HEK293T (cell line): ENCODE measurements at regions not wholly inside any gene's neighbourhood (a gene's known extent, or its start where the extent isn't known, plus 50 kb on each side); places are given as distances from the start of the nearest gene placed in this dataset.

Experiments
- ELF4 ChIP-seq: fragments of 450-650 bp; IDR thresholded peaks from 2 replicates; pipeline ENCODE4 v1.6.1; 2017; ENCODE audit warnings: antibody characterized with exemption
- SP1 ChIP-seq: fragments of 450-650 bp; IDR thresholded peaks from 2 replicates; pipeline ENCODE4 v1.6.1; 2017
- SUZ12 ChIP-seq: fragments of 450-650 bp; IDR thresholded peaks from 2 replicates; pipeline ENCODE4 v1.6.1; 2016; ENCODE audit warnings: mild to moderate bottlenecking
- TF ChIP-seq, protein P1 (sequence below): fragments of 450-650 bp; IDR thresholded peaks from 2 replicates; pipeline ENCODE4 v1.6.1; 2016

DNA sequence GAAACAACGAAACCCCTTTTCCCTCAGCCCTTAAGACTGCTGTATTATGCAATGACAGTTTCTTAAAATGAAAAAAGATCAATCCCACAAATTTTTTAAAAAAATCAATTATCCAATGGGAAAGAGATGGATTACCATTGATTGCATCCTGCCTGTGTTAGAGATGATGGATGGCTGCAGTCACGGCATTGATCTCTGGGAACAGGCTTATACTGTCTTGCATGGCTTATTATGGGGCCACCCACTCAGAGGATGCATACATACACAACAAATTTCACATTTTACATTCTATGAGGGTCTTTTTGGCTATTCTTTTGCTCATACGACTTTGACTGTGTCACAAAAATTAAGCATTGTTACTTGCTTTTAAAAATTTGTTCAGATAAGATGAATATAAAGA, 724.3 kb downstream of the HDGFL1 start:
- TF ChIP-seq, protein P1, sequence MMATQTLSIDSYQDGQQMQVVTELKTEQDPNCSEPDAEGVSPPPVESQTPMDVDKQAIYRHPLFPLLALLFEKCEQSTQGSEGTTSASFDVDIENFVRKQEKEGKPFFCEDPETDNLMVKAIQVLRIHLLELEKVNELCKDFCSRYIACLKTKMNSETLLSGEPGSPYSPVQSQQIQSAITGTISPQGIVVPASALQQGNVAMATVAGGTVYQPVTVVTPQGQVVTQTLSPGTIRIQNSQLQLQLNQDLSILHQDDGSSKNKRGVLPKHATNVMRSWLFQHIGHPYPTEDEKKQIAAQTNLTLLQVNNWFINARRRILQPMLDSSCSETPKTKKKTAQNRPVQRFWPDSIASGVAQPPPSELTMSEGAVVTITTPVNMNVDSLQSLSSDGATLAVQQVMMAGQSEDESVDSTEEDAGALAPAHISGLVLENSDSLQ: no peak
- TF ChIP-seq SP1: no peak
- TF ChIP-seq ELF4: no peak
- no peak for TF ChIP-seq SUZ12
